HL-60 (cell line): ENCODE measurements at regions not wholly inside any gene's neighbourhood (a gene's known extent, or its start where the extent isn't known, plus 50 kb on each side); places are given as distances from the start of the nearest gene placed in this dataset.

Source experiments
- CTCF ChIP-seq: IDR thresholded peaks from one replicate; pipeline ENCODE4 v1.5.1; 2011; ENCODE audit warnings: low read length, control low read depth, inconsistent platforms; ENCODE audit not compliant: insufficient read depth
- POLR2AphosphoS5 ChIP-seq: IDR thresholded peaks from 2 replicates; pipeline ENCODE4 v1.6.1; 2012; ENCODE audit warnings: low read depth

- TF ChIP-seq CTCF (no peak), POLR2AphosphoS5 (no peak)
Measured at GRCh38 chr2:18440777-18441176, 119.7 kb downstream of the RDH14 start.
